ENCODE measurements at regions not wholly inside any gene's neighbourhood (a gene's known extent, or its start where the extent isn't known, plus 50 kb on each side); places are given as distances from the start of the nearest gene placed in this dataset.
A peak's percentile ranks its signal among the peaks of the same experiment; 100 is the strongest.

GRCh38 chr4:100098681-100099080, 91.6 kb downstream of the DDIT4L start:
- WGBS (ENCODE audit: low lambda C conversion rate, missing lambda C conversion rate) = 67% methylated on average over 2 of the region's 2 CpGs
- H3K4me2 ChIP-seq = no peak overlapping the region
- TF ChIP-seq EZH2 (IDR thresholded peaks at IDR 0.05; ENCODE audit: borderline replicate concordance) (no peak), EZH2phosphoT487 (IDR thresholded peaks at IDR 0.05; ENCODE audit: low read depth, severe bottlenecking, unreplicated experiment) (no peak), CTCF (IDR thresholded peaks at IDR 0.05; ENCODE audit: poor library complexity) (no peak)

DNA sequence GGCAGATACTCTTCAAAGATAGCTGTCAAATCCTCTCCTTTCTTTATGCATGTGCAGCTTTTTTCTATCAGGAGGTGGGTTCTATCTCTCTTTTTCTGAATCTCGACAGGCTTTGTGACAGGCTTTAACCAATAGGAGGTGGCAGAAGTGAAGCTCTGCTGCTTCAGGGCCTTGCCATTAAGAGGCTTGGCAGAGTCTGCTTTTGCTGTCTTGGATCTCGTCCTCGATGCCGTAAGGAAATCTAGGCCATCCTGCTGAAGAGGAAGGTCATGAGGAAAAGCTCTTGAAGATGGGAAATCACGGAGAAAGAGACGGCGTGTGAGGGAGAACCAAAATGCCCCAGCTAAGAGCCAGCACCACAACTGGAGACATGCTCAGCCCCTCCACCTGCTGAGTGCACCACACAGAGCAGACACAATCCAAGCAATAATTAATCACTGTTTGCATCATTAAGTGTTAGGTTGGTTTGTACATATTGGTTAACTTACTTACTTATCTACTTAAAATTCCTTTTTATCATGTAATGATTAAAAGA, 92.2 kb downstream of the DDIT4L start:
- H3K9me2 ChIP-seq (replicated peaks; ENCODE audit: insufficient read depth) = no peaks in the 10 kb centered on the region
- no peak overlapping the region for H3K4me2 ChIP-seq
- no peaks in the 10 kb centered on the region for H3K9me3 ChIP-seq (ENCODE audit: low read depth)
- H3K36me3 ChIP-seq (replicated peaks; ENCODE audit: insufficient read depth, low read depth) = no peaks in the 10 kb centered on the region
- H4K20me1 ChIP-seq (ENCODE audit: insufficient read depth, poor library complexity, severe bottlenecking) = no peaks in the 10 kb centered on the region
- no peak overlapping the region for H3K27ac ChIP-seq
- DNase-seq (ENCODE audit: low spot score) = no peak
- no peak overlapping the region for H2AFZ ChIP-seq
- WGBS (ENCODE audit: low lambda C conversion rate, missing lambda C conversion rate) = 65% methylated on average over 7 of the region's 7 CpGs
- no peak overlapping the region for H3K4me3 ChIP-seq
- H3K27me3 ChIP-seq = no peaks in the 10 kb centered on the region
- no peaks in the 10 kb centered on the region for H3K4me1 ChIP-seq (ENCODE audit: insufficient read depth)
- H3K79me2 ChIP-seq = no peaks in the 10 kb centered on the region
- no peak for TF ChIP-seq EZH2 (IDR thresholded peaks at IDR 0.05; ENCODE audit: borderline replicate concordance)
- no peak for TF ChIP-seq CTCF (IDR thresholded peaks at IDR 0.05; ENCODE audit: poor library complexity)
- no peak for TF ChIP-seq EZH2phosphoT487 (IDR thresholded peaks at IDR 0.05; ENCODE audit: low read depth, severe bottlenecking, unreplicated experiment)

More at GRCh38 chr4:100098681-100099080, 91.6 kb downstream of the DDIT4L start:
- no peaks in the 10 kb centered on the region for H4K20me1 ChIP-seq (ENCODE audit: insufficient read depth, poor library complexity, severe bottlenecking)
- H3K36me3 ChIP-seq (replicated peaks; ENCODE audit: insufficient read depth, low read depth) = no peaks in the 10 kb centered on the region
- no peaks in the 10 kb centered on the region for H3K4me1 ChIP-seq (ENCODE audit: insufficient read depth)
- no peaks in the 10 kb centered on the region for H3K27me3 ChIP-seq
- DNase-seq (ENCODE audit: low spot score) = no peak
- no peak overlapping the region for H3K27ac ChIP-seq
- no peaks in the 10 kb centered on the region for H3K9me2 ChIP-seq (replicated peaks; ENCODE audit: insufficient read depth)
- no peaks in the 10 kb centered on the region for H3K79me2 ChIP-seq
- no peak overlapping the region for H3K4me3 ChIP-seq
- H3K9me3 ChIP-seq (ENCODE audit: low read depth) = no peaks in the 10 kb centered on the region
- H2AFZ ChIP-seq = no peak overlapping the region

DNA sequence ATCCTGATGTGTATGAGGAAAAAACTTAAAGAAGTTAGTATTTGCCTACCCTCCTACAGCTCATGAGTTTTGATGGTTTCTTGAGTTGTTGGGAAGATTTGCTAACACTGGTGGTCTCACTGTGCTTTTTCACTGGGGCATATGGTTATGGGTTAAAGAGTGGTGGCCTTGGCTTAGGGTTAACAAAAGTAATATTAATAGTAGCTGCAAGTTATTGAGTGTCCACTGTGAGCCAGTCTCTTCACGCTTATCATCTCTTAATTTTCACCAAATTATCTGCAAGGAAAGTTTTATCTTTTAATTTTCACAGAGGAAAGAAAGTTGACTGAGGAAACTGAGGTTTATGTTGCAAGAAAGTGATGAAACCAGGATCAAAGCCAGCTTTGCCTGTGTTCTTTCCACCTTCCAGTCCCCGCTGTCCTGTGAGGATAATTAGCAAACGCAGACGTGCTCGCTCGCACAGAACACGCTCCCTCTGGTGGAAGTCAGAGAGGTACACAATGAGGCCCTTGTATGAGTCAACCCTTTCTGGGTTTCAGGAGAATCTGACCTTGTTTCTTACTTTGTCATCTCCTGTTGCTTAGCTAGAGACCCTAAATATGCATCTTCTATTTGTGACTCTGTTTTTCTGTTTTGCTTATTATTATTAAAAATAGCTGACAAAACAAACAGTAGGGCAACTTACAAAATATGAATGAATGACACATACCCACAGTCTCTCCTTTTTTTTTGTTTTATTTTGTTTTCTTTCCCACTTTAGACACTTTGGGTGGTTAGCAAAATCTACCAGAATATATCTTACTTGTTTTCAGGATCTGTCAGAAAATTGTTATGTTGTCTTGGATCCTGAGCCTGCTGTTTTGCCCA, 94.3 kb downstream of the DDIT4L start:
- Histone ChIP-seq H3K4me3 (no peak overlapping the region), H4K20me1 (ENCODE audit: insufficient read depth, poor library complexity, severe bottlenecking) (no peaks in the 10 kb centered on the region), H3K9me2 (replicated peaks; ENCODE audit: insufficient read depth) (no peaks in the 10 kb centered on the region), H3K4me2 (no peak overlapping the region), H3K27me3 (no peaks in the 10 kb centered on the region), H3K9me3 (ENCODE audit: low read depth) (no peaks in the 10 kb centered on the region), H3K27ac (no peak overlapping the region), H2AFZ (no peak overlapping the region), H3K36me3 (replicated peaks; ENCODE audit: insufficient read depth, low read depth) (no peaks in the 10 kb centered on the region), H3K4me1 (ENCODE audit: insufficient read depth) (no peaks in the 10 kb centered on the region), H3K79me2 (no peaks in the 10 kb centered on the region)
- peak; percentile 73 for TF ChIP-seq CTCF (IDR thresholded peaks at IDR 0.05; ENCODE audit: poor library complexity)
- TF ChIP-seq EZH2 (IDR thresholded peaks at IDR 0.05; ENCODE audit: borderline replicate concordance) = no peak
- no peak for TF ChIP-seq EZH2phosphoT487 (IDR thresholded peaks at IDR 0.05; ENCODE audit: low read depth, severe bottlenecking, unreplicated experiment)
- WGBS (ENCODE audit: low lambda C conversion rate, missing lambda C conversion rate) = 23% methylated on average over 7 of the region's 7 CpGs
- peak; percentile 84 for DNase-seq (ENCODE audit: low spot score)
